PC-9 (cell line): ENCODE measurements at regions not wholly inside any gene's neighbourhood (a gene's known extent, or its start where the extent isn't known, plus 50 kb on each side); places are given as distances from the start of the nearest gene placed in this dataset.

Experiments used
- BruUV-seq: library from RNA; stranded (reverse); fragments of 400-500 nt; replicated peaks from 2 replicates; lab custom pipeline; 2021; lab: Mats Ljungman, UMichigan
- CTCF ChIA-PET: fragments of 300-600 bp; sonication (Branson Sonifier 250); formaldehyde crosslinking; loops from one replicate; lab custom pipeline; 2022; ENCODE audit warnings: antibody characterized with exemption; lab: Charles Lee
- POLR2A ChIA-PET: fragments of 300-600 bp; sonication (Branson Sonifier 250); formaldehyde crosslinking; loops from one replicate; lab custom pipeline; 2022; ENCODE audit warnings: antibody characterized with exemption; ENCODE audit not compliant: unreplicated experiment; lab: Charles Lee
- DNase-seq, 2 experiments: peaks; one replicate each; pipeline versions ENCODE4 v3.0.0 to v3.0.0-alpha.2; 2015 to 2022; ENCODE audit warnings: mixed read lengths in 1 of 2
- H2AFZ ChIP-seq: fragments of 200-600 bp; sonication (generic); 2 replicates; pipeline ENCODE4 v1.8.1; 2017; ENCODE audit warnings: antibody characterized with exemption
- H3F3A ChIP-seq: fragments of 200-600 bp; sonication (generic); 2 replicates; pipeline ENCODE4 v1.8.1; 2017; ENCODE audit warnings: antibody characterized with exemption, mild to moderate bottlenecking, low read depth; ENCODE audit not compliant: insufficient read depth
- H3K27ac ChIP-seq: fragments of 200-600 bp; sonication (generic); 2 replicates; pipeline ENCODE4 v1.6.1; 2016; ENCODE audit warnings: mixed run types
- H3K27me3 ChIP-seq: fragments of 200-600 bp; sonication (generic); 2 replicates; pipeline ENCODE4 v1.6.1; 2016; ENCODE audit warnings: low read depth, mixed run types; ENCODE audit not compliant: insufficient read depth
- H3K36me3 ChIP-seq: fragments of 200-600 bp; sonication (generic); 2 replicates; pipeline ENCODE4 v1.6.1; 2016; ENCODE audit warnings: low read depth, mixed run types
- H3K4me1 ChIP-seq: fragments of 200-600 bp; sonication (generic); replicated peaks from 2 replicates; pipeline ENCODE4 v1.6.1; 2016; ENCODE audit warnings: mixed run types; ENCODE audit not compliant: insufficient read depth
- H3K4me2 ChIP-seq: fragments of 200-600 bp; sonication (generic); 2 replicates; pipeline ENCODE4 v1.6.1; 2017; ENCODE audit warnings: mixed run types
- H3K4me3 ChIP-seq: fragments of 200-600 bp; sonication (generic); 2 replicates; pipeline ENCODE4 v1.6.1; 2016; ENCODE audit warnings: mixed run types
- H3K79me2 ChIP-seq: fragments of 200-600 bp; sonication (generic); 2 replicates; pipeline ENCODE4 v1.6.1; 2017; ENCODE audit warnings: low read depth, mixed run types
- H3K9me2 ChIP-seq: fragments of 200-600 bp; sonication (generic); 2 replicates; pipeline ENCODE4 v1.8.1; 2017; ENCODE audit warnings: mild to moderate bottlenecking; ENCODE audit not compliant: insufficient read depth
- H3K9me3 ChIP-seq: fragments of 200-600 bp; sonication (generic); 2 replicates; pipeline ENCODE4 v1.8.1; 2016; ENCODE audit warnings: low read depth; ENCODE audit not compliant: insufficient read depth
- H4K20me1 ChIP-seq: fragments of 200-600 bp; sonication (generic); 2 replicates; pipeline ENCODE4 v1.8.1; 2017; ENCODE audit not compliant: insufficient read depth
- EZH2 ChIP-seq: fragments of 200-600 bp; sonication (generic); IDR thresholded peaks from 2 replicates; pipeline ENCODE4 v1.8.0; 2017; ENCODE audit warnings: antibody characterized with exemption, low read depth
- intact Hi-C: fragments of 100-400 bp; cut with micrococcal nuclease; formaldehyde crosslinking; loops from one replicate; pipeline ENCODE4 v1.10.0; 2022; ENCODE audit not compliant: unreplicated experiment
- TF ChIP-seq, protein P1 (sequence below): fragments of 200-600 bp; sonication (generic); conservative IDR thresholded peaks from 2 replicates; pipeline ENCODE4 v1.6.1; 2017; ENCODE audit warnings: mixed run types, antibody characterized with exemption, mild to moderate bottlenecking, moderate library complexity

DNA sequence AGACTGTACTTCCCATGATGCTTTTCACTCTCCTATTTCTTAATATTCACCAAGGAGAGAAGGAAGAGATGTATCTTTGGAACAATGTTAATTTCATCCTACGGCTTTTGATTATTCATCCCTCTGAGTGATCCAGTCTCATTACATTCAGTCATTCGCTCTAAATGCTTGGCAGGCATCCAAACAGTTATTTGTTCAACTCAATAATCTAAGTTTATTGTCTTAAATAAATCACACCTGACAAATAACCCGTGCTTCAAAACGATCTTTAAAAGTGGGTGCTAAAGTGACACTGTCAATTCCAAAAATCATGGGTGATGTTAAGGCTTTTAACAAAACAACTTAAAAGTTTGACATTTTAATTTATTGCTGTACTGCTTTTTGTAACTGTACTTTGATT, 233.1 kb downstream of the RASEF start:
- ChIA-PET POLR2A (no interaction called here), CTCF (no interaction called here)
- TF ChIP-seq, protein P1, sequence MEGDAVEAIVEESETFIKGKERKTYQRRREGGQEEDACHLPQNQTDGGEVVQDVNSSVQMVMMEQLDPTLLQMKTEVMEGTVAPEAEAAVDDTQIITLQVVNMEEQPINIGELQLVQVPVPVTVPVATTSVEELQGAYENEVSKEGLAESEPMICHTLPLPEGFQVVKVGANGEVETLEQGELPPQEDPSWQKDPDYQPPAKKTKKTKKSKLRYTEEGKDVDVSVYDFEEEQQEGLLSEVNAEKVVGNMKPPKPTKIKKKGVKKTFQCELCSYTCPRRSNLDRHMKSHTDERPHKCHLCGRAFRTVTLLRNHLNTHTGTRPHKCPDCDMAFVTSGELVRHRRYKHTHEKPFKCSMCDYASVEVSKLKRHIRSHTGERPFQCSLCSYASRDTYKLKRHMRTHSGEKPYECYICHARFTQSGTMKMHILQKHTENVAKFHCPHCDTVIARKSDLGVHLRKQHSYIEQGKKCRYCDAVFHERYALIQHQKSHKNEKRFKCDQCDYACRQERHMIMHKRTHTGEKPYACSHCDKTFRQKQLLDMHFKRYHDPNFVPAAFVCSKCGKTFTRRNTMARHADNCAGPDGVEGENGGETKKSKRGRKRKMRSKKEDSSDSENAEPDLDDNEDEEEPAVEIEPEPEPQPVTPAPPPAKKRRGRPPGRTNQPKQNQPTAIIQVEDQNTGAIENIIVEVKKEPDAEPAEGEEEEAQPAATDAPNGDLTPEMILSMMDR, result no peak
- no peak for TF ChIP-seq EZH2
- Histone ChIP-seq H2AFZ (no peak overlapping the region), H3F3A (no peaks in the 10 kb centered on the region), H3K4me2 (no peak overlapping the region), H3K4me3 (no peak overlapping the region), H3K27me3 (no peaks in the 10 kb centered on the region), H4K20me1 (no peaks in the 10 kb centered on the region), H3K27ac (no peak overlapping the region), H3K79me2 (no peaks in the 10 kb centered on the region), H3K9me3 (no peaks in the 10 kb centered on the region), H3K9me2 (no peaks in the 10 kb centered on the region), H3K36me3 (no peaks in the 10 kb centered on the region), H3K4me1 (no peaks in the 10 kb centered on the region)
- no TSS peak for BruUV-seq
- intact Hi-C loops, result no loop called here
- no peak for DNase-seq

DNA sequence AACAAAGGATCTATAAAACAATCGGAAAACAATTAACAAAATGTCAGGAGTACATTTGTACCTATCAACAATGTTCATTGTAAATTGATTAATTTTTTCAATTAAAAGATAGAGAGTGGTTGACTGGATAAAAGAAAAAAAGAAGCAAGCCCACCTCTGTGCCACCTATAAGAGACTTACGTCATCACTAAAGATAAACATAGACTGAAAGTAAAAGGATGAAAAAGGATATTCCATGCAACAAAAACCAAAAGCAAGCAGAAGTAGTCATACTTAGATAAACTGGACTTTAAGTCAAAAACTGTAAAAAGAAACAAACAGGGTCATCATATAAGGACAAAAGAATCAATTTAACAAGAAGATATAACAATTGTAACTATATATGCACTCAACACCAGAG, 197.4 kb downstream of the RASEF start:
- no peaks in the 10 kb centered on the region for H3K9me2 ChIP-seq
- no peak overlapping the region for H2AFZ ChIP-seq
- H3K27ac ChIP-seq, result no peak overlapping the region
- no peak for TF ChIP-seq EZH2
- TF ChIP-seq, protein P1, result no peak
- ChIA-PET CTCF (no interaction called here), POLR2A (no interaction called here)
- no peaks in the 10 kb centered on the region for H3K9me3 ChIP-seq
- H3K4me1 ChIP-seq, result no peaks in the 10 kb centered on the region
- intact Hi-C loops, result no loop called here
- no peak for DNase-seq
- no peak overlapping the region for H3K4me3 ChIP-seq
- no peaks in the 10 kb centered on the region for H3K79me2 ChIP-seq
- no peaks in the 10 kb centered on the region for H4K20me1 ChIP-seq
- H3K27me3 ChIP-seq, result no peaks in the 10 kb centered on the region
- no peaks in the 10 kb centered on the region for H3F3A ChIP-seq
- no peak overlapping the region for H3K4me2 ChIP-seq
- no peaks in the 10 kb centered on the region for H3K36me3 ChIP-seq
- BruUV-seq, result no TSS peak

DNA sequence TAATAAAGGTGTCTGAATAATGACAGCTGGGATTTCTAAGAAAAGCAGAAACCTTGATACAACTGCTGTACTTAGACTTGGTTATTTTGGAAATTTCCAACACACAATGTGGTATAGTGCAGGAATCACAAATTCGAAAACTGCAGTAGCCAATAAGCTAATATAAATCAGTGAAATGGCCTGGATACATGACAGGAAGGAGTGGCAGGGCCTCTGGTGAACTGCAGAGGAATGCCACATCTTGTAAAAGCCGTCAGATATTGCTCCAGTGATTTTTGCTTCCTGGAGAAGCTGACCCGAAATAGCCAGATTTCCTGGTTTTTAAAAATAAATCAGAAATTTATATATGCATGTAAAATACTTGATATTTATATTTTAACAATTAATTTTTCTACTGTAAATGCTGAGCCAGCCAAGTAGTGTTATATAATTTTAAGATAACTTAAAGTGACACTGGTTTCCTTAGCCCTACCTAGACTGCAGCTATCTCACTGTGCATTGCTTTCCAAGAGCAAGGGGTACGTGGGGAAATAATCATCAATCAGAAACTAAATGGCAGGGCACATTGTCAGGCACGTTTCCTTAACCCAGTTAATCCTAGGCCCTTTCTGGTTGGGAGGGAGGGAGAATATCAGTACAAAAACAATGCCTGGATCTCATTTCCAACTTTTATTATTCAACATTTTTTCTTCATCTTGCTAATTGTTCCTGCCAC, 182.4 kb downstream of the RASEF start:
- TF ChIP-seq EZH2, result no peak
- TF ChIP-seq, protein P1, result no peak
- no peaks in the 10 kb centered on the region for H3K36me3 ChIP-seq
- BruUV-seq, result no TSS peak
- no peak overlapping the region for H3K4me3 ChIP-seq
- peaks cover 4% of the 10 kb centered on the region; the same call in 1 of the 2 replicates for H3K9me3 ChIP-seq
- CTCF ChIA-PET, result no interaction called here
- no peaks in the 10 kb centered on the region for H3K27me3 ChIP-seq
- H3F3A ChIP-seq, result no peaks in the 10 kb centered on the region
- no peak for DNase-seq
- POLR2A ChIA-PET, result no interaction called here
- no peaks in the 10 kb centered on the region for H3K79me2 ChIP-seq
- H3K9me2 ChIP-seq, result no peaks in the 10 kb centered on the region
- H2AFZ ChIP-seq, result no peak overlapping the region
- H3K4me1 ChIP-seq, result peaks cover 9% of the 10 kb centered on the region
- no peak overlapping the region for H3K27ac ChIP-seq
- H4K20me1 ChIP-seq, result no peaks in the 10 kb centered on the region
- H3K4me2 ChIP-seq, result no peak overlapping the region
- intact Hi-C loops, result no loop called here
